ENCODE measurements at regions not wholly inside any gene's neighbourhood (a gene's known extent, or its start where the extent isn't known, plus 50 kb on each side); places are given as distances from the start of the nearest gene placed in this dataset.

DNA sequence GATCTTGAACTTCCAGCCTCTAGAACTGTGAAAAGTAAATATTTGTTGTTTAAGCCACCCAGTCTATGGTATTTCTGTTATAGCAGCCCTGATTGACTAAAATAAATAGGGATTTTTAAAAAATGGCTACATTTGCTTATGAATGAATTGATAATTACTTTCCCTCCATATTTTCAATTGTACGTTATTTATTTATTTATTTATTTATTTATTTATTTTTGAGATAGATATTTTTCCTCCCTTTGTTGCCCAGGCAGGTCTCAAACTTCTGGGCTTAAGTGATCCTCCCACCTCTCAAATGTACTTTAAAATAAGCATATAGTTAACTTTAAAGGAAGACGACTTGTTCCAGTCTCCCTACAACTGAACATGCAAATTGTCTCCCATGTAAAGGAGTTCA is 76.0 kb upstream of the HMGA2 start:
- no peaks in the 10 kb centered on the region for H4K20me1 ChIP-seq (ENCODE audit: low read depth, low read length)
- no peak for TF ChIP-seq EZH2phosphoT487 (conservative IDR thresholded peaks at IDR 0.05; ENCODE audit: low read length)
- TF ChIP-seq, protein P1, sequence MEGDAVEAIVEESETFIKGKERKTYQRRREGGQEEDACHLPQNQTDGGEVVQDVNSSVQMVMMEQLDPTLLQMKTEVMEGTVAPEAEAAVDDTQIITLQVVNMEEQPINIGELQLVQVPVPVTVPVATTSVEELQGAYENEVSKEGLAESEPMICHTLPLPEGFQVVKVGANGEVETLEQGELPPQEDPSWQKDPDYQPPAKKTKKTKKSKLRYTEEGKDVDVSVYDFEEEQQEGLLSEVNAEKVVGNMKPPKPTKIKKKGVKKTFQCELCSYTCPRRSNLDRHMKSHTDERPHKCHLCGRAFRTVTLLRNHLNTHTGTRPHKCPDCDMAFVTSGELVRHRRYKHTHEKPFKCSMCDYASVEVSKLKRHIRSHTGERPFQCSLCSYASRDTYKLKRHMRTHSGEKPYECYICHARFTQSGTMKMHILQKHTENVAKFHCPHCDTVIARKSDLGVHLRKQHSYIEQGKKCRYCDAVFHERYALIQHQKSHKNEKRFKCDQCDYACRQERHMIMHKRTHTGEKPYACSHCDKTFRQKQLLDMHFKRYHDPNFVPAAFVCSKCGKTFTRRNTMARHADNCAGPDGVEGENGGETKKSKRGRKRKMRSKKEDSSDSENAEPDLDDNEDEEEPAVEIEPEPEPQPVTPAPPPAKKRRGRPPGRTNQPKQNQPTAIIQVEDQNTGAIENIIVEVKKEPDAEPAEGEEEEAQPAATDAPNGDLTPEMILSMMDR (IDR thresholded peaks at IDR 0.05; ENCODE audit: insufficient read depth, low read length, poor library complexity, severe bottlenecking): no peak
- H3K9me3 ChIP-seq (ENCODE audit: insufficient read depth, low read length): no peaks in the 10 kb centered on the region
- H3K9ac ChIP-seq (ENCODE audit: low read length): no peak overlapping the region
- H3F3A ChIP-seq (ENCODE audit: insufficient read depth): no peaks in the 10 kb centered on the region
- no peak overlapping the region for H3K27ac ChIP-seq (ENCODE audit: low read depth, low read length)
- H2AFZ ChIP-seq (ENCODE audit: low read depth, low read length, severe bottlenecking): no peak overlapping the region
- H3K9me2 ChIP-seq (replicated peaks; ENCODE audit: insufficient read depth, low read length): no peaks in the 10 kb centered on the region
- no peaks in the 10 kb centered on the region for H3K79me2 ChIP-seq (ENCODE audit: insufficient read depth, low read length)
- no peaks in the 10 kb centered on the region for H3K27me3 ChIP-seq (ENCODE audit: low read length)
- no peak overlapping the region for H3K4me2 ChIP-seq (ENCODE audit: low read depth, low read length, poor library complexity, severe bottlenecking)
- no peak overlapping the region for H3K4me3 ChIP-seq (ENCODE audit: insufficient read depth, low read length, poor library complexity, severe bottlenecking)
- no peaks in the 10 kb centered on the region for H3K36me3 ChIP-seq (ENCODE audit: low read length)

DNA sequence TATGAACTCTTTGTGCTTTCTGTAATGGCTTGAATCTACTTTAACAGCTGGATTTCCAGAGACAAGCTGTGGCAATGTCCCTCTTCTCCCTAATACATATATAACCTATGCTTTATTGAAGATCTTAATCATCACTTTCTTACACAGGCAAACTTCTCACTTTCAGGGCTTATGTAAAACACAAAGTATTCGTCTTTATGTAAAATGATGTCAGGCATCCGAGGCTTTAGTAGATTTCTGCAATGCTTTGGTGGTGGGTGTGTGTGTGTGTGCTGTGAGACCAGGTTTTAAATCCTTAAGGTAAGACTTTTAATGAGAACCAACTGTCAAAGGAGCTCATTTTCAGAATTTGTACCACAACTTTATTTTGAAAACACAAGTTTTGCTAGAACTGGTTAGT is 70.0 kb upstream of the HMGA2 start:
- TF ChIP-seq, protein P1 (IDR thresholded peaks at IDR 0.05; ENCODE audit: insufficient read depth, low read length, poor library complexity, severe bottlenecking): no peak
- TF ChIP-seq EZH2phosphoT487 (conservative IDR thresholded peaks at IDR 0.05; ENCODE audit: low read length): no peak
- H3K9ac ChIP-seq (ENCODE audit: low read length): no peak overlapping the region
- H3K79me2 ChIP-seq (ENCODE audit: insufficient read depth, low read length): no peaks in the 10 kb centered on the region
- no peaks in the 10 kb centered on the region for H3F3A ChIP-seq (ENCODE audit: insufficient read depth)
- no peak overlapping the region for H3K4me3 ChIP-seq (ENCODE audit: insufficient read depth, low read length, poor library complexity, severe bottlenecking)
- no peak overlapping the region for H3K27ac ChIP-seq (ENCODE audit: low read depth, low read length)
- H4K20me1 ChIP-seq (ENCODE audit: low read depth, low read length): no peaks in the 10 kb centered on the region
- H3K9me3 ChIP-seq (ENCODE audit: insufficient read depth, low read length): no peaks in the 10 kb centered on the region
- H3K36me3 ChIP-seq (ENCODE audit: low read length): no peaks in the 10 kb centered on the region
- H2AFZ ChIP-seq (ENCODE audit: low read depth, low read length, severe bottlenecking): no peak overlapping the region
- no peaks in the 10 kb centered on the region for H3K9me2 ChIP-seq (replicated peaks; ENCODE audit: insufficient read depth, low read length)
- H3K27me3 ChIP-seq (ENCODE audit: low read length): no peaks in the 10 kb centered on the region
- no peak overlapping the region for H3K4me2 ChIP-seq (ENCODE audit: low read depth, low read length, poor library complexity, severe bottlenecking)

DNA sequence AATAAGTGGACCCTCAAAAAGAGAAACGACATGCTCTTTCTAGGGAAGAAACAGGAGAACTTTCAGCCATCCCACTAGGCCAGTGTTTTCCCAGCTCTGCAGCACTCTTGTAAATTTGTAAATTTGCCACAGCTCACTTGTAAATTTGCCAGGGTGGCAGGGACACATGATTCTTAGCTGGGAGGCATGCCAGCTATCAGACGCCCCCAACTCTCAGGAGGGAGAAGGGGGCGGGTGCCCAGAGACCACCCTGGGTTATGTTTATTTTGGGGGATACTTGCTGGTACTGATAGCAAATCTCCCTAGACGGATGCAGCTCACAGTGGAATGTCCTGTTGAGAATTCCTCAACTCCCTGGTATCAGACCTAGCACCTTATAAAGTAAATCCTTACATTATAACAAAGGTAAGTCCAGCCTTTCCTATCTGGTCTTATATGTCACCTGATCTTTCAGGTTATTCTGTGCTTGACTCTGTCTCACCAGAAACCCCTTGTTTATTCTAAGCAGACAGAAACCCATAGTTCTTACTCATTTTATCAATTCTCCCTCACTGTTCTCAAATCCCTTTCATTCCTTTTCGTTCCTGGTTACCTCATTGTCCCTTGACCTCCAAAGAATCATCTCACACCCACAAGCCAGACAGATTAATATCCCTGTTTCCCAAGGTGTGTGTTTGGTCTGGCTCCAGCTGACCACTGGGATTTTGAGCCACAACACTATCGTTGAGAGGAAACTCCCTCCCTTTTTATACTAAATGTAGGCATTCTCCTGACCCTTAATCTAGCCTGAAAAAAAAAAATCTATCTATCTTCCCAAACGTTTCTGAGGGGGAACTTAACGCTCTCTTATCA is 69.3 kb upstream of the HMGA2 start:
- Histone ChIP-seq H3F3A (ENCODE audit: insufficient read depth) (no peaks in the 10 kb centered on the region), H3K9me3 (ENCODE audit: insufficient read depth, low read length) (no peaks in the 10 kb centered on the region), H3K79me2 (ENCODE audit: insufficient read depth, low read length) (no peaks in the 10 kb centered on the region), H3K27me3 (ENCODE audit: low read length) (no peaks in the 10 kb centered on the region), H3K27ac (ENCODE audit: low read depth, low read length) (no peak overlapping the region), H4K20me1 (ENCODE audit: low read depth, low read length) (no peaks in the 10 kb centered on the region), H3K36me3 (ENCODE audit: low read length) (no peaks in the 10 kb centered on the region), H3K9me2 (replicated peaks; ENCODE audit: insufficient read depth, low read length) (no peaks in the 10 kb centered on the region), H3K4me3 (ENCODE audit: insufficient read depth, low read length, poor library complexity, severe bottlenecking) (no peak overlapping the region), H2AFZ (ENCODE audit: low read depth, low read length, severe bottlenecking) (no peak overlapping the region), H3K4me2 (ENCODE audit: low read depth, low read length, poor library complexity, severe bottlenecking) (no peak overlapping the region), H3K9ac (ENCODE audit: low read length) (no peak overlapping the region)
- no peak for TF ChIP-seq EZH2phosphoT487 (conservative IDR thresholded peaks at IDR 0.05; ENCODE audit: low read length)
- TF ChIP-seq, protein P1 (IDR thresholded peaks at IDR 0.05; ENCODE audit: insufficient read depth, low read length, poor library complexity, severe bottlenecking): no peak
